Trophoblast cell (in vitro differentiated cells and primary cell): ENCODE measurements at regions not wholly inside any gene's neighbourhood (a gene's known extent, or its start where the extent isn't known, plus 50 kb on each side); places are given as distances from the start of the nearest gene placed in this dataset.

ENCODE experiments used
- DNase-seq, 2 donors: peaks; one replicate each; pipeline ENCODE4 v3.0.0-alpha.2; 2016
- H2AFZ ChIP-seq: 2 replicates; pipeline ENCODE4 v1.6.1; 2013; ENCODE audit warnings: low read length, moderate library complexity, mild to moderate bottlenecking; ENCODE audit not compliant: insufficient read depth, poor library complexity
- H2AK5ac ChIP-seq: 2 replicates; pipeline ENCODE4 v1.6.1; 2013; ENCODE audit warnings: mild to moderate bottlenecking, low read length
- H2BK120ac ChIP-seq: 2 replicates; pipeline ENCODE4 v1.6.1; 2013; ENCODE audit warnings: low read length, mild to moderate bottlenecking, moderate library complexity; ENCODE audit not compliant: insufficient read depth, poor library complexity
- H2BK12ac ChIP-seq: 2 replicates; pipeline ENCODE4 v1.6.1; 2013; ENCODE audit warnings: mild to moderate bottlenecking, low read length, moderate library complexity
- H2BK5ac ChIP-seq: 2 replicates; pipeline ENCODE4 v1.6.1; 2013; ENCODE audit warnings: low read length, low read depth, moderate library complexity, mild to moderate bottlenecking; ENCODE audit not compliant: poor library complexity
- H3K14ac ChIP-seq: 2 replicates; pipeline ENCODE4 v1.6.1; 2013; ENCODE audit warnings: mild to moderate bottlenecking, low read length
- H3K18ac ChIP-seq: 2 replicates; pipeline ENCODE4 v1.6.1; 2013; ENCODE audit warnings: mild to moderate bottlenecking, low read length
- H3K23ac ChIP-seq: 2 replicates; pipeline ENCODE4 v1.6.1; 2013; ENCODE audit warnings: low read length
- H3K27ac ChIP-seq: 2 replicates; pipeline ENCODE4 v1.5.1; 2013; ENCODE audit warnings: low read depth, mild to moderate bottlenecking, inconsistent platforms, low read length, moderate library complexity
- H3K27me3 ChIP-seq: 2 replicates; pipeline ENCODE4 v1.6.1; 2013; ENCODE audit warnings: inconsistent platforms, mild to moderate bottlenecking, low read length, moderate library complexity; ENCODE audit not compliant: insufficient read depth
- H3K36me3 ChIP-seq, 2 experiments: 1 replicate in 1 of 2; 2 replicates in 1 of 2; pipeline ENCODE4 v1.6.1; 2013; ENCODE audit warnings: low read length in 2 of 2, mild to moderate bottlenecking in 2 of 2, moderate library complexity in 1 of 2; ENCODE audit not compliant: insufficient read depth in 2 of 2, control insufficient read depth in 1 of 2
- H3K4ac ChIP-seq: 2 replicates; pipeline ENCODE4 v1.6.1; 2013; ENCODE audit warnings: low read depth, mild to moderate bottlenecking, low read length, moderate library complexity
- H3K4me1 ChIP-seq, 2 experiments: 1 replicate in 1 of 2; 2 replicates in 1 of 2; pipeline ENCODE4 v1.6.1; 2013; ENCODE audit warnings: low read length in 2 of 2, mild to moderate bottlenecking in 2 of 2, moderate library complexity in 1 of 2; ENCODE audit not compliant: insufficient read depth in 2 of 2, control insufficient read depth in 1 of 2
- H3K4me2 ChIP-seq: 2 replicates; pipeline ENCODE4 v1.6.1; 2013; ENCODE audit warnings: inconsistent platforms, mild to moderate bottlenecking, low read length, moderate library complexity
- H3K4me3 ChIP-seq: 2 replicates; pipeline ENCODE4 v1.5.1; 2013; ENCODE audit warnings: mild to moderate bottlenecking, low read depth, low read length, inconsistent platforms
- H3K79me1 ChIP-seq: one replicate; pipeline ENCODE4 v1.6.1; 2013; ENCODE audit warnings: low read length
- H3K79me2 ChIP-seq: 2 replicates; pipeline ENCODE4 v1.6.1; 2013; ENCODE audit warnings: low read length, mild to moderate bottlenecking; ENCODE audit not compliant: control insufficient read depth, insufficient read depth, poor library complexity
- H3K9ac ChIP-seq: 2 replicates; pipeline ENCODE4 v1.6.1; 2013; ENCODE audit warnings: mild to moderate bottlenecking, low read length
- H3K9me3 ChIP-seq: 2 replicates; pipeline ENCODE4 v1.6.1; 2013; ENCODE audit warnings: low read depth, mild to moderate bottlenecking, control low read depth, inconsistent platforms, low read length; ENCODE audit not compliant: insufficient read depth
- H4K12ac ChIP-seq: 2 replicates; pipeline ENCODE4 v1.6.1; 2013; ENCODE audit warnings: low read depth, mild to moderate bottlenecking, low read length, moderate library complexity
- H4K8ac ChIP-seq: 2 replicates; pipeline ENCODE4 v1.6.1; 2013; ENCODE audit warnings: low read depth, mild to moderate bottlenecking, low read length, moderate library complexity
- H4K91ac ChIP-seq: one replicate; pipeline ENCODE4 v1.6.1; 2013; ENCODE audit warnings: low read depth, mild to moderate bottlenecking, low read length, moderate library complexity
- WGBS: extraction: QIAGEN DNeasy Blood & Tissue Kit; methylation state at CpG from one replicate; pipeline ENCODE4 v1.1.7; 2013; ENCODE audit warnings: missing lambda C conversion rate; ENCODE audit not compliant: insufficient read length, insufficient coverage; ENCODE audit errors: extremely low coverage; 5-methylcytosine and 5-hydroxymethylcytosine counted together

- 100% methylated on average over 1 of the region's 5 CpGs for WGBS
- Histone ChIP-seq H3K4ac (no peak overlapping the region), H2AFZ (no peak overlapping the region), H3K18ac (no peak overlapping the region), H3K14ac (no peak overlapping the region), H4K8ac (no peak overlapping the region), H3K27ac (no peak overlapping the region), H3K36me3 (no peaks in the 10 kb centered on the region), H4K91ac (no peak overlapping the region), H3K9me3 (no peaks in the 10 kb centered on the region), H3K4me1 (no peaks in the 10 kb centered on the region), H3K23ac (peak overlapping the region; percentile 22), H4K12ac (no peak overlapping the region), H2BK5ac (no peak overlapping the region), H3K27me3 (no peaks in the 10 kb centered on the region), H2BK12ac (no peak overlapping the region), H2BK120ac (no peak overlapping the region), H2AK5ac (no peak overlapping the region), H3K4me3 (no peak overlapping the region), H3K4me2 (no peak overlapping the region), H3K79me1 (no peaks in the 10 kb centered on the region), H3K79me2 (no peaks in the 10 kb centered on the region), H3K9ac (no peak overlapping the region)
- no peak for DNase-seq
Measured at GRCh38 chr9:38128752-38129270, 59.8 kb upstream of the SHB start.

- Histone ChIP-seq H2AK5ac (no peak overlapping the region), H3K79me1 (no peaks in the 10 kb centered on the region), H3K79me2 (no peaks in the 10 kb centered on the region), H3K4me1 (no peaks in the 10 kb centered on the region), H3K18ac (no peak overlapping the region), H3K4me2 (no peak overlapping the region), H2AFZ (no peak overlapping the region), H2BK5ac (no peak overlapping the region), H3K36me3 (no peaks in the 10 kb centered on the region), H3K9me3 (no peaks in the 10 kb centered on the region), H2BK120ac (no peak overlapping the region), H3K27me3 (no peaks in the 10 kb centered on the region), H3K4me3 (no peak overlapping the region), H4K12ac (no peak overlapping the region), H4K8ac (no peak overlapping the region), H3K27ac (no peak overlapping the region), H4K91ac (no peak overlapping the region), H2BK12ac (no peak overlapping the region), H3K23ac (no peak overlapping the region), H3K14ac (no peak overlapping the region), H3K4ac (no peak overlapping the region), H3K9ac (no peak overlapping the region)
- peak in 1 of 2 donors; percentile 13 for DNase-seq
- WGBS: no CpG with 5 or more reads among the region's 6 CpGs
Measured at GRCh38 chr9:38127271-38127839, 58.3 kb upstream of the SHB start.

GRCh38 chr9:38126730-38127129 is 57.7 kb upstream of the SHB start:
- no CpG with 5 or more reads among the region's 6 CpGs for WGBS
- H2BK5ac ChIP-seq: no peak overlapping the region
- H2BK12ac ChIP-seq: no peak overlapping the region
- H4K12ac ChIP-seq: no peak overlapping the region
- H3K27ac ChIP-seq: no peak overlapping the region
- H3K9ac ChIP-seq: no peak overlapping the region
- H3K23ac ChIP-seq: no peak overlapping the region
- H3K4ac ChIP-seq: no peak overlapping the region
- no peak overlapping the region for H4K8ac ChIP-seq
- H4K91ac ChIP-seq: no peak overlapping the region
- H3K79me2 ChIP-seq: no peaks in the 10 kb centered on the region
- H2BK120ac ChIP-seq: no peak overlapping the region
- DNase-seq: no peak
- no peaks in the 10 kb centered on the region for H3K4me1 ChIP-seq
- no peaks in the 10 kb centered on the region for H3K79me1 ChIP-seq
- H3K14ac ChIP-seq: no peak overlapping the region
- H2AFZ ChIP-seq: no peak overlapping the region
- no peaks in the 10 kb centered on the region for H3K9me3 ChIP-seq
- H3K18ac ChIP-seq: no peak overlapping the region
- no peak overlapping the region for H2AK5ac ChIP-seq
- no peak overlapping the region for H3K4me2 ChIP-seq
- H3K4me3 ChIP-seq: no peak overlapping the region
- H3K27me3 ChIP-seq: no peaks in the 10 kb centered on the region
- no peaks in the 10 kb centered on the region for H3K36me3 ChIP-seq

- Histone ChIP-seq H3K79me2 (no peaks in the 10 kb centered on the region), H3K79me1 (no peaks in the 10 kb centered on the region), H3K14ac (no peak overlapping the region), H3K4me2 (no peak overlapping the region), H2BK120ac (no peak overlapping the region), H3K9ac (no peak overlapping the region), H4K12ac (no peak overlapping the region), H2BK5ac (no peak overlapping the region), H2AFZ (no peak overlapping the region), H4K91ac (no peak overlapping the region), H2BK12ac (no peak overlapping the region), H3K27me3 (no peaks in the 10 kb centered on the region), H3K4me1 (no peaks in the 10 kb centered on the region), H3K23ac (no peak overlapping the region), H3K18ac (no peak overlapping the region), H3K9me3 (peaks cover 2% of the 10 kb centered on the region), H3K4me3 (no peak overlapping the region), H3K36me3 (no peaks in the 10 kb centered on the region), H3K4ac (no peak overlapping the region), H3K27ac (no peak overlapping the region), H2AK5ac (no peak overlapping the region), H4K8ac (no peak overlapping the region)
- DNase-seq: peak in 1 of 2 donors; percentile 50
- no CpG with 5 or more reads among the region's 7 CpGs for WGBS
Measured at GRCh38 chr9:38125889-38126288, 56.9 kb upstream of the SHB start.
